Type B pancreatic cell (in vitro differentiated cells): ENCODE measurements at regions not wholly inside any gene's neighbourhood (a gene's known extent, or its start where the extent isn't known, plus 50 kb on each side); places are given as distances from the start of the nearest gene placed in this dataset.
A peak's percentile ranks its signal among the peaks of the same experiment; 100 is the strongest.

Source experiments
- DNase-seq: peaks from one replicate; pipeline ENCODE4 v3.0.0; 2021; ENCODE audit warnings: mixed read lengths; ENCODE audit not compliant: unreplicated experiment; ENCODE audit errors: extremely low spot score
- H3K27ac Mint-ChIP-seq: 2 replicates; pipeline ENCODE4 v1.8.0; 2021; ENCODE audit warnings: mild to moderate bottlenecking, mixed read lengths
- H3K27me3 Mint-ChIP-seq: 2 replicates; pipeline ENCODE4 v1.8.0; 2021; ENCODE audit warnings: mixed read lengths
- H3K36me3 Mint-ChIP-seq: 2 replicates; pipeline ENCODE4 v1.8.0; 2021; ENCODE audit warnings: mixed read lengths
- H3K4me1 Mint-ChIP-seq: one replicate; pipeline ENCODE4 v1.8.0; 2021; ENCODE audit warnings: mixed read lengths; ENCODE audit not compliant: unreplicated experiment
- H3K4me3 Mint-ChIP-seq: 2 replicates; pipeline ENCODE4 v1.8.0; 2021; ENCODE audit warnings: mild to moderate bottlenecking, mixed read lengths
- H3K9me3 Mint-ChIP-seq: 2 replicates; pipeline ENCODE4 v1.8.0; 2021; ENCODE audit warnings: mixed read lengths
- CTCF ChIP-seq: fragments of 200-600 bp; sonication (generic); conservative IDR thresholded peaks from 2 replicates; pipeline ENCODE4 v1.5.0; 2021; ENCODE audit warnings: antibody characterized with exemption, mild to moderate bottlenecking

GRCh38 chr2:62297624-62298010, 101.7 kb downstream of the B3GNT2 start:
- no peak overlapping the region for H3K4me3 Mint-ChIP-seq
- H3K9me3 Mint-ChIP-seq: no peaks in the 10 kb centered on the region
- H3K36me3 Mint-ChIP-seq: no peaks in the 10 kb centered on the region
- H3K27me3 Mint-ChIP-seq: no peaks in the 10 kb centered on the region
- H3K4me1 Mint-ChIP-seq: peaks cover 5% of the 10 kb centered on the region
- no peak for DNase-seq
- H3K27ac Mint-ChIP-seq: no peak overlapping the region
- TF ChIP-seq CTCF: no peak

- no peaks in the 10 kb centered on the region for H3K36me3 Mint-ChIP-seq
- H3K27ac Mint-ChIP-seq: no peak overlapping the region
- H3K9me3 Mint-ChIP-seq: no peaks in the 10 kb centered on the region
- peaks cover 10% of the 10 kb centered on the region for H3K4me1 Mint-ChIP-seq
- H3K4me3 Mint-ChIP-seq: no peak overlapping the region
- H3K27me3 Mint-ChIP-seq: no peaks in the 10 kb centered on the region
- no peak for DNase-seq
- TF ChIP-seq CTCF: no peak
These were observed 101.1 kb downstream of the B3GNT2 start for GRCh38 chr2:62296832-62297623.

GRCh38 chr2:62296034-62296831, 100.3 kb downstream of the B3GNT2 start:
- no peaks in the 10 kb centered on the region for H3K36me3 Mint-ChIP-seq
- no peaks in the 10 kb centered on the region for H3K9me3 Mint-ChIP-seq
- TF ChIP-seq CTCF: no peak
- H3K4me3 Mint-ChIP-seq: no peak overlapping the region
- no peaks in the 10 kb centered on the region for H3K27me3 Mint-ChIP-seq
- DNase-seq: no peak
- H3K27ac Mint-ChIP-seq: no peak overlapping the region
- H3K4me1 Mint-ChIP-seq: peaks cover 13% of the 10 kb centered on the region

GRCh38 chr2:62293490-62294271, 97.8 kb downstream of the B3GNT2 start:
- DNase-seq: no peak
- Mint-ChIP-seq H3K36me3 (no peaks in the 10 kb centered on the region), H3K4me3 (no peak overlapping the region), H3K27ac (peak overlapping the region; percentile 29), H3K4me1 (peaks cover 13% of the 10 kb centered on the region), H3K9me3 (no peaks in the 10 kb centered on the region), H3K27me3 (no peaks in the 10 kb centered on the region)
- TF ChIP-seq CTCF: no peak

GRCh38 chr2:62293151-62293489, 97.2 kb downstream of the B3GNT2 start:
- no peak overlapping the region for H3K4me3 Mint-ChIP-seq
- TF ChIP-seq CTCF: no peak
- no peak for DNase-seq
- H3K36me3 Mint-ChIP-seq: no peaks in the 10 kb centered on the region
- no peaks in the 10 kb centered on the region for H3K9me3 Mint-ChIP-seq
- no peaks in the 10 kb centered on the region for H3K27me3 Mint-ChIP-seq
- peak overlapping the region; percentile 29 for H3K27ac Mint-ChIP-seq
- H3K4me1 Mint-ChIP-seq: peaks cover 19% of the 10 kb centered on the region
